ENCODE measurements at regions not wholly inside any gene's neighbourhood (a gene's known extent, or its start where the extent isn't known, plus 50 kb on each side); places are given as distances from the start of the nearest gene placed in this dataset.

GRCh38 chr18:56402872-56403516, 235.4 kb downstream of the TXNL1 start:
- no CpG with 5 or more reads among the region's 1 CpG for WGBS (ENCODE audit: extremely low coverage, insufficient coverage, low lambda C conversion rate)
- H4K5ac ChIP-seq (ENCODE audit: low read length), result no peak overlapping the region
- no peak overlapping the region for H3K23ac ChIP-seq (ENCODE audit: low read length)

GRCh38 chr18:56393870-56394269, 244.5 kb downstream of the TXNL1 start:
- no peak overlapping the region for H2BK5ac ChIP-seq (ENCODE audit: low read length)
- no peak overlapping the region for H3K4me2 ChIP-seq (ENCODE audit: low read length)

More at GRCh38 chr18:56402872-56403516, 235.4 kb downstream of the TXNL1 start:
- H3K9ac ChIP-seq (ENCODE audit: low read length), result no peak overlapping the region
- no peak overlapping the region for H3K4ac ChIP-seq (ENCODE audit: low read depth, low read length)
- H3K18ac ChIP-seq (ENCODE audit: low read length), result no peak overlapping the region
- H3K27me3 ChIP-seq (ENCODE audit: insufficient read depth, low read length, poor library complexity), result no peaks in the 10 kb centered on the region
- no peak overlapping the region for H4K8ac ChIP-seq (ENCODE audit: low read depth, low read length)
- no peak overlapping the region for H2BK15ac ChIP-seq (replicated peaks; ENCODE audit: low read depth)
- H3K56ac ChIP-seq (ENCODE audit: low read length), result no peak overlapping the region
- H3K4me1 ChIP-seq (ENCODE audit: control insufficient read depth, low read depth, low read length), result no peaks in the 10 kb centered on the region
- H3K79me1 ChIP-seq (ENCODE audit: low read length), result no peaks in the 10 kb centered on the region
- no peak overlapping the region for H2BK120ac ChIP-seq (ENCODE audit: low read depth, low read length)
- no peak overlapping the region for H3K27ac ChIP-seq (ENCODE audit: low read depth, low read length)
- H3K79me2 ChIP-seq (ENCODE audit: control insufficient read depth, insufficient read depth, low read length), result no peaks in the 10 kb centered on the region
- H3K4me3 ChIP-seq (ENCODE audit: low read length), result no peak overlapping the region
- no peak overlapping the region for H3K4me2 ChIP-seq (ENCODE audit: low read length)
- no peak for DNase-seq
- no peaks in the 10 kb centered on the region for H3K36me3 ChIP-seq (ENCODE audit: control insufficient read depth, insufficient read depth, low read length)
- no peak overlapping the region for H2BK5ac ChIP-seq (ENCODE audit: low read length)
- no peak overlapping the region for H2AK5ac ChIP-seq (ENCODE audit: low read length)

DNA sequence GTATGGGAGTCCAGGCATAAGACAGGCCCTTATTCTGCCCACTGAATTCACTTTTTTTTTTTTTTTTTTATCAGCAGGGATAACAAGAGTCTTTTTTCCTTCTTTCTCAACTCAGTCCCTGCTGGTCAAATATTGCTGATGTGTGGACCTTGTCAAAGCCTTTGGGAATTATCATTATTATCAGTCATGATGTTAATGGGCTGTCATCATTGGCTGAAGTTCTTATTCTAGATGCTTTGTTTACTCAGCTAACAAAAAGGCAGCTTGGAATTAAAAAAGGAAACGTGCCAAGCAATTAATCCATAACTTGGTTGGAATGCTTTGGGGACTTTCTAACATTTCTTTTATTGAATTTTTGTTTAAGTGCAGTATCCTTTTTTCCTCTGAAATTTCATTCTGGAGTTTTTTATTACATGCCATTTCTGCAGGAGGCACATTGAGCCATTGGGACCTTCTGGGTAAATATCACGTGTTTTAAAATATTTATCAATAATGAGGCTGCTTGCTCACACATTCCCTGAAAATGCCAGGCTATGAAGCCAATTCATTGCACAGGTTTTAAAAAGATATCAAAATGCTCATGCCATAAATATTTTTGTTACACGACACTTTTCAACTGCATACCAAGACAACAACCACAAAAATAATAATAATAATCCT, 246.3 kb downstream of the TXNL1 start:
- Histone ChIP-seq H3K18ac (ENCODE audit: low read length) (no peak overlapping the region), H3K27me3 (ENCODE audit: insufficient read depth, low read length, poor library complexity) (no peaks in the 10 kb centered on the region), H3K4me1 (ENCODE audit: control insufficient read depth, low read depth, low read length) (no peaks in the 10 kb centered on the region), H4K5ac (ENCODE audit: low read length) (no peak overlapping the region), H2AK5ac (ENCODE audit: low read length) (no peak overlapping the region), H3K4me3 (ENCODE audit: low read length) (no peak overlapping the region), H3K36me3 (ENCODE audit: control insufficient read depth, insufficient read depth, low read length) (no peaks in the 10 kb centered on the region), H3K4ac (ENCODE audit: low read depth, low read length) (no peak overlapping the region), H3K27ac (ENCODE audit: low read depth, low read length) (no peak overlapping the region), H2BK120ac (ENCODE audit: low read depth, low read length) (no peak overlapping the region), H3K79me2 (ENCODE audit: control insufficient read depth, insufficient read depth, low read length) (no peaks in the 10 kb centered on the region), H2BK15ac (replicated peaks; ENCODE audit: low read depth) (no peak overlapping the region), H3K56ac (ENCODE audit: low read length) (no peak overlapping the region), H3K4me2 (ENCODE audit: low read length) (no peak overlapping the region), H3K9ac (ENCODE audit: low read length) (no peak overlapping the region), H4K8ac (ENCODE audit: low read depth, low read length) (no peak overlapping the region), H3K23ac (ENCODE audit: low read length) (no peak overlapping the region), H3K79me1 (ENCODE audit: low read length) (no peaks in the 10 kb centered on the region), H2BK5ac (ENCODE audit: low read length) (no peak overlapping the region)
- DNase-seq, result no peak
- no CpG with 5 or more reads among the region's 3 CpGs for WGBS (ENCODE audit: extremely low coverage, insufficient coverage, low lambda C conversion rate)

More at GRCh38 chr18:56393870-56394269, 244.5 kb downstream of the TXNL1 start:
- Histone ChIP-seq H3K4me3 (ENCODE audit: low read length) (no peak overlapping the region), H3K18ac (ENCODE audit: low read length) (no peak overlapping the region), H3K79me2 (ENCODE audit: control insufficient read depth, insufficient read depth, low read length) (no peaks in the 10 kb centered on the region), H2BK15ac (replicated peaks; ENCODE audit: low read depth) (no peak overlapping the region), H4K8ac (ENCODE audit: low read depth, low read length) (no peak overlapping the region), H3K56ac (ENCODE audit: low read length) (no peak overlapping the region), H3K79me1 (ENCODE audit: low read length) (no peaks in the 10 kb centered on the region), H4K5ac (ENCODE audit: low read length) (no peak overlapping the region), H2BK120ac (ENCODE audit: low read depth, low read length) (no peak overlapping the region), H3K9ac (ENCODE audit: low read length) (no peak overlapping the region), H3K27ac (ENCODE audit: low read depth, low read length) (no peak overlapping the region), H2AK5ac (ENCODE audit: low read length) (no peak overlapping the region), H3K23ac (ENCODE audit: low read length) (no peak overlapping the region), H3K36me3 (ENCODE audit: control insufficient read depth, insufficient read depth, low read length) (no peaks in the 10 kb centered on the region), H3K4ac (ENCODE audit: low read depth, low read length) (no peak overlapping the region), H3K27me3 (ENCODE audit: insufficient read depth, low read length, poor library complexity) (no peaks in the 10 kb centered on the region), H3K4me1 (ENCODE audit: control insufficient read depth, low read depth, low read length) (no peaks in the 10 kb centered on the region)
- DNase-seq, result no peak
- no CpG with 5 or more reads among the region's 3 CpGs for WGBS (ENCODE audit: extremely low coverage, insufficient coverage, low lambda C conversion rate)

DNA sequence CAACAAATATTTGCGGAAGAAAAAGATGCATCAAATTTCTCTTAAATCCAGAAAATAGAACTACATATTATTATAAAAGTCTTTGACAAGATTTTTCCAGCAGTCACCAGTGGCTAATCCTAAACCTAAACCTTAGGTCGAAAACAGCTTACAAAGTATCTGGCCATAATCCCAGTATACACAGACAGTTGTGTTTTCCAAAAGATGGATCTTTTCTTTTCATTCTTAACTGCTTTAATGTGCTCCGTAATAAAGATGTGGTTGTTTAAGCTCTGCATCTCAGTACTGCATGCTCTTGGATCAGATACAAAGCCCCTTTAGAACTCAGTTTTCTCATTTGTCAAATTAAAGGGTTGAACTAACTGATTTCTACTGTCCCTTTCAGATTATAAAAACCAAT, 247.8 kb downstream of the TXNL1 start:
- no peak overlapping the region for H3K4me3 ChIP-seq (ENCODE audit: low read length)
- no peak overlapping the region for H3K18ac ChIP-seq (ENCODE audit: low read length)
- DNase-seq, result no peak
- no peak overlapping the region for H2BK120ac ChIP-seq (ENCODE audit: low read depth, low read length)
- no peak overlapping the region for H3K4me2 ChIP-seq (ENCODE audit: low read length)
- no peak overlapping the region for H3K56ac ChIP-seq (ENCODE audit: low read length)
- H3K9ac ChIP-seq (ENCODE audit: low read length), result no peak overlapping the region
- H3K36me3 ChIP-seq (ENCODE audit: control insufficient read depth, insufficient read depth, low read length), result no peaks in the 10 kb centered on the region
- no peak overlapping the region for H2BK15ac ChIP-seq (replicated peaks; ENCODE audit: low read depth)
- no peaks in the 10 kb centered on the region for H3K4me1 ChIP-seq (ENCODE audit: control insufficient read depth, low read depth, low read length)
- H2BK5ac ChIP-seq (ENCODE audit: low read length), result no peak overlapping the region
- no CpG with 5 or more reads among the region's 3 CpGs for WGBS (ENCODE audit: extremely low coverage, insufficient coverage, low lambda C conversion rate)
- no peaks in the 10 kb centered on the region for H3K79me1 ChIP-seq (ENCODE audit: low read length)
- no peak overlapping the region for H3K23ac ChIP-seq (ENCODE audit: low read length)
- H3K79me2 ChIP-seq (ENCODE audit: control insufficient read depth, insufficient read depth, low read length), result no peaks in the 10 kb centered on the region
- H3K27ac ChIP-seq (ENCODE audit: low read depth, low read length), result no peak overlapping the region
- H3K27me3 ChIP-seq (ENCODE audit: insufficient read depth, low read length, poor library complexity), result no peaks in the 10 kb centered on the region
- H4K8ac ChIP-seq (ENCODE audit: low read depth, low read length), result no peak overlapping the region
- H3K4ac ChIP-seq (ENCODE audit: low read depth, low read length), result no peak overlapping the region
- H2AK5ac ChIP-seq (ENCODE audit: low read length), result no peak overlapping the region
- H4K5ac ChIP-seq (ENCODE audit: low read length), result no peak overlapping the region

GRCh38 chr18:56389190-56389589, 249.2 kb downstream of the TXNL1 start:
- Histone ChIP-seq H3K4me2 (ENCODE audit: low read length) (no peak overlapping the region), H2BK5ac (ENCODE audit: low read length) (no peak overlapping the region), H2BK15ac (replicated peaks; ENCODE audit: low read depth) (no peak overlapping the region), H4K5ac (ENCODE audit: low read length) (no peak overlapping the region), H3K4me3 (ENCODE audit: low read length) (no peak overlapping the region), H3K79me1 (ENCODE audit: low read length) (no peaks in the 10 kb centered on the region), H3K79me2 (ENCODE audit: control insufficient read depth, insufficient read depth, low read length) (no peaks in the 10 kb centered on the region), H3K23ac (ENCODE audit: low read length) (no peak overlapping the region), H3K36me3 (ENCODE audit: control insufficient read depth, insufficient read depth, low read length) (no peaks in the 10 kb centered on the region), H3K56ac (ENCODE audit: low read length) (no peak overlapping the region), H3K27ac (ENCODE audit: low read depth, low read length) (no peak overlapping the region), H3K9ac (ENCODE audit: low read length) (no peak overlapping the region), H3K4ac (ENCODE audit: low read depth, low read length) (no peak overlapping the region), H3K4me1 (ENCODE audit: control insufficient read depth, low read depth, low read length) (no peaks in the 10 kb centered on the region), H2AK5ac (ENCODE audit: low read length) (no peak overlapping the region), H3K27me3 (ENCODE audit: insufficient read depth, low read length, poor library complexity) (no peaks in the 10 kb centered on the region), H3K18ac (ENCODE audit: low read length) (no peak overlapping the region), H2BK120ac (ENCODE audit: low read depth, low read length) (no peak overlapping the region), H4K8ac (ENCODE audit: low read depth, low read length) (no peak overlapping the region)
- DNase-seq, result no peak
- WGBS (ENCODE audit: extremely low coverage, insufficient coverage, low lambda C conversion rate), result no CpG with 5 or more reads among the region's 8 CpGs
